T-helper 2 cell treated with Interferon-gamma antibody and Interleukin-4, amounts not matched to agents 5 μg/mL and 100 μg/mL, for 36 hours (primary cell): ENCODE measurements at regions not wholly inside any gene's neighbourhood (a gene's known extent, or its start where the extent isn't known, plus 50 kb on each side); places are given as distances from the start of the nearest gene placed in this dataset.
A peak's percentile ranks its signal among the peaks of the same experiment; 100 is the strongest.

Experiments
- DNase-seq: peaks from one replicate; pipeline ENCODE4 v3.0.0; 2021; ENCODE audit warnings: low spot score
- H3K27ac Mint-ChIP-seq: one replicate; pipeline ENCODE4 v1.8.0; 2021; ENCODE audit warnings: mild to moderate bottlenecking, mixed read lengths
- H3K27me3 Mint-ChIP-seq: one replicate; pipeline ENCODE4 v1.8.0; 2021; ENCODE audit warnings: low read depth, mixed read lengths
- H3K36me3 Mint-ChIP-seq: one replicate; pipeline ENCODE4 v1.8.0; 2021; ENCODE audit warnings: low read depth, mixed read lengths
- H3K4me1 Mint-ChIP-seq: one replicate; pipeline ENCODE4 v1.8.0; 2021; ENCODE audit warnings: low read depth, mixed read lengths
- H3K4me3 Mint-ChIP-seq: one replicate; pipeline ENCODE4 v1.8.0; 2022; ENCODE audit warnings: mild to moderate bottlenecking, moderate library complexity, mixed read lengths
- H3K9me3 Mint-ChIP-seq: one replicate; pipeline ENCODE4 v1.8.0; 2021; ENCODE audit warnings: mixed read lengths

GRCh38 chr7:85510287-85510686 lies 323.4 kb upstream of the SEMA3D start:
- Mint-ChIP-seq H3K4me3 (no peak overlapping the region), H3K36me3 (no peaks in the 10 kb centered on the region), H3K27me3 (no peaks in the 10 kb centered on the region)

GRCh38 chr7:85509476-85509875 lies 322.6 kb upstream of the SEMA3D start:
- H3K27ac Mint-ChIP-seq = no peak overlapping the region
- H3K27me3 Mint-ChIP-seq = no peaks in the 10 kb centered on the region
- no peaks in the 10 kb centered on the region for H3K4me1 Mint-ChIP-seq
- H3K9me3 Mint-ChIP-seq = no peaks in the 10 kb centered on the region
- H3K36me3 Mint-ChIP-seq = no peaks in the 10 kb centered on the region
- no peak for DNase-seq
- no peak overlapping the region for H3K4me3 Mint-ChIP-seq

More at GRCh38 chr7:85510287-85510686, 323.4 kb upstream of the SEMA3D start:
- H3K4me1 Mint-ChIP-seq = no peaks in the 10 kb centered on the region
- no peaks in the 10 kb centered on the region for H3K9me3 Mint-ChIP-seq
- DNase-seq = no peak
- H3K27ac Mint-ChIP-seq = no peak overlapping the region

GRCh38 chr7:85508642-85509410 lies 322.0 kb upstream of the SEMA3D start:
- no peaks in the 10 kb centered on the region for H3K9me3 Mint-ChIP-seq
- no peaks in the 10 kb centered on the region for H3K27me3 Mint-ChIP-seq
- H3K27ac Mint-ChIP-seq = no peak overlapping the region
- no peak overlapping the region for H3K4me3 Mint-ChIP-seq
- no peak for DNase-seq
- H3K4me1 Mint-ChIP-seq = no peaks in the 10 kb centered on the region
- H3K36me3 Mint-ChIP-seq = no peaks in the 10 kb centered on the region

GRCh38 chr7:85498031-85498430 lies 311.2 kb upstream of the SEMA3D start:
- no peak overlapping the region for H3K27ac Mint-ChIP-seq

GRCh38 chr7:85489498-85489897 lies 302.6 kb upstream of the SEMA3D start:
- Mint-ChIP-seq H3K4me1 (no peaks in the 10 kb centered on the region), H3K4me3 (no peak overlapping the region), H3K27me3 (no peaks in the 10 kb centered on the region), H3K27ac (no peak overlapping the region), H3K9me3 (no peaks in the 10 kb centered on the region), H3K36me3 (no peaks in the 10 kb centered on the region)
- DNase-seq = no peak

More at GRCh38 chr7:85498031-85498430, 311.2 kb upstream of the SEMA3D start:
- Mint-ChIP-seq H3K4me1 (no peaks in the 10 kb centered on the region), H3K36me3 (no peaks in the 10 kb centered on the region), H3K9me3 (no peaks in the 10 kb centered on the region), H3K27me3 (no peaks in the 10 kb centered on the region), H3K4me3 (no peak overlapping the region)
- DNase-seq = no peak

- Mint-ChIP-seq H3K9me3 (no peaks in the 10 kb centered on the region), H3K4me3 (no peak overlapping the region), H3K27ac (no peak overlapping the region), H3K36me3 (no peaks in the 10 kb centered on the region), H3K4me1 (no peaks in the 10 kb centered on the region), H3K27me3 (no peaks in the 10 kb centered on the region)
- no peak for DNase-seq
These were observed 301.6 kb upstream of the SEMA3D start for GRCh38 chr7:85488406-85488805.

- Mint-ChIP-seq H3K9me3 (no peaks in the 10 kb centered on the region), H3K4me1 (no peaks in the 10 kb centered on the region), H3K27me3 (no peaks in the 10 kb centered on the region), H3K27ac (no peak overlapping the region), H3K4me3 (no peak overlapping the region), H3K36me3 (no peaks in the 10 kb centered on the region)
- DNase-seq = no peak
These were observed 296.3 kb upstream of the SEMA3D start for GRCh38 chr7:85483177-85483576.

GRCh38 chr7:85480666-85481065 lies 293.8 kb upstream of the SEMA3D start:
- H3K4me3 Mint-ChIP-seq = no peak overlapping the region
- no peaks in the 10 kb centered on the region for H3K36me3 Mint-ChIP-seq
- H3K4me1 Mint-ChIP-seq = no peaks in the 10 kb centered on the region
- H3K9me3 Mint-ChIP-seq = no peaks in the 10 kb centered on the region
- no peak for DNase-seq
- H3K27me3 Mint-ChIP-seq = no peaks in the 10 kb centered on the region
- H3K27ac Mint-ChIP-seq = no peak overlapping the region

GRCh38 chr7:85479918-85480643 lies 293.2 kb upstream of the SEMA3D start:
- Mint-ChIP-seq H3K4me3 (no peak overlapping the region), H3K27me3 (no peaks in the 10 kb centered on the region), H3K4me1 (no peaks in the 10 kb centered on the region), H3K36me3 (no peaks in the 10 kb centered on the region), H3K9me3 (no peaks in the 10 kb centered on the region), H3K27ac (no peak overlapping the region)
- DNase-seq = no peak

- H3K27me3 Mint-ChIP-seq = no peaks in the 10 kb centered on the region
- no peaks in the 10 kb centered on the region for H3K9me3 Mint-ChIP-seq
- no peak overlapping the region for H3K4me3 Mint-ChIP-seq
- no peaks in the 10 kb centered on the region for H3K36me3 Mint-ChIP-seq
- H3K27ac Mint-ChIP-seq = no peak overlapping the region
- H3K4me1 Mint-ChIP-seq = no peaks in the 10 kb centered on the region
- no peak for DNase-seq
These were observed 291.7 kb upstream of the SEMA3D start for GRCh38 chr7:85478530-85478929.

- Mint-ChIP-seq H3K4me3 (no peak overlapping the region), H3K36me3 (no peaks in the 10 kb centered on the region), H3K27ac (no peak overlapping the region)
These were observed 288.6 kb upstream of the SEMA3D start for GRCh38 chr7:85475476-85475875.

GRCh38 chr7:85475071-85475470 lies 288.2 kb upstream of the SEMA3D start:
- Mint-ChIP-seq H3K27ac (no peak overlapping the region), H3K36me3 (no peaks in the 10 kb centered on the region), H3K27me3 (no peaks in the 10 kb centered on the region), H3K4me3 (no peak overlapping the region), H3K4me1 (peaks cover 6% of the 10 kb centered on the region), H3K9me3 (no peaks in the 10 kb centered on the region)
- no peak for DNase-seq

More at GRCh38 chr7:85475476-85475875, 288.6 kb upstream of the SEMA3D start:
- peaks cover 6% of the 10 kb centered on the region for H3K4me1 Mint-ChIP-seq
- DNase-seq = no peak
- H3K27me3 Mint-ChIP-seq = no peaks in the 10 kb centered on the region
- H3K9me3 Mint-ChIP-seq = no peaks in the 10 kb centered on the region

GRCh38 chr7:85474234-85474633 lies 287.4 kb upstream of the SEMA3D start:
- Mint-ChIP-seq H3K4me3 (no peak overlapping the region), H3K27ac (no peak overlapping the region), H3K9me3 (no peaks in the 10 kb centered on the region), H3K36me3 (no peaks in the 10 kb centered on the region), H3K27me3 (no peaks in the 10 kb centered on the region), H3K4me1 (peaks cover 6% of the 10 kb centered on the region)
- no peak for DNase-seq

GRCh38 chr7:85471740-85472139 lies 284.9 kb upstream of the SEMA3D start:
- H3K27me3 Mint-ChIP-seq = no peaks in the 10 kb centered on the region
- no peak overlapping the region for H3K4me3 Mint-ChIP-seq
- H3K27ac Mint-ChIP-seq = no peak overlapping the region
- H3K4me1 Mint-ChIP-seq = peaks cover 6% of the 10 kb centered on the region
- peak; percentile 43 for DNase-seq
- H3K36me3 Mint-ChIP-seq = no peaks in the 10 kb centered on the region
- no peaks in the 10 kb centered on the region for H3K9me3 Mint-ChIP-seq
